Stimulated activated CD4-positive, alpha-beta T cell treated with anti-CD3 and anti-CD28 coated beads, Interleukin-1b, Interleukin-23, amount 100 ng/mL, for 48 hours (primary cell): ENCODE measurements at regions not wholly inside any gene's neighbourhood (a gene's known extent, or its start where the extent isn't known, plus 50 kb on each side); places are given as distances from the start of the nearest gene placed in this dataset.

Source experiments
- DNase-seq: peaks from one replicate; pipeline ENCODE4 v3.0.0-alpha.2; 2020

- no peak for DNase-seq
Measured at GRCh38 chr11:76298255-76298654, 82.7 kb downstream of the THAP12 start.

GRCh38 chr11:76296731-76297542, 84.0 kb downstream of the THAP12 start:
- no peak for DNase-seq

GRCh38 chr11:76293189-76293631, 86.9 kb upstream of the WNT11 start:
- DNase-seq = peak; percentile 50

DNA sequence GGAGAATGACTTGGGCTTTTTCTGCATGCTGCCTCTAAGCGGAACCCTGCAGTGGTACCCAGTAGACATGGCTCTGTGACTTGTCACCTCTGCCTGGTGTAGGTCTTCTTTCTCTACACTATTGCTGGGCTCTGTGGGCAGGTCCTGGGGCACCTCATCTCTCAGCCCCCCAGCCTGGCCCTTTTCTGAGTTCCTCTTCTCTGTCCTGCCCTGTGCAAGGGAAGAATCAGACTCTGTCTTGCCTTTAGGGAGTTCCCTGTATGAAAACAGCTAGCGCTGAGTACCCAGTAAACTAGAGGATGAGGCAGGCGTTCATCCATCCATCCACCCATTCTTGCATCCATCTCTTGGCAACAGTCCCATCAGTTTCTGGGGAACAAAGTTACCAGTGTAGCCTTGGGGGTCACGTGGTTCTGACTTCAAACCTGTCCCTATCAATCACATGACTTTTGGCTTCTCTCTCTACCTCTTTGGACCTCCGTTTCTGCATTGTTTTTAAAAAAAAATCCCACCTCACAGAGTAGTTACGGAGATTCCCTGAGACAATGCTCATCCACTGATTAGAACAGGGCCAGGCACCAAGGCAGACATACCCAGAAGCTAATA, 86.4 kb upstream of the WNT11 start:
- no peak for DNase-seq

GRCh38 chr11:76291576-76292526, 85.5 kb upstream of the WNT11 start:
- no peak for DNase-seq

DNA sequence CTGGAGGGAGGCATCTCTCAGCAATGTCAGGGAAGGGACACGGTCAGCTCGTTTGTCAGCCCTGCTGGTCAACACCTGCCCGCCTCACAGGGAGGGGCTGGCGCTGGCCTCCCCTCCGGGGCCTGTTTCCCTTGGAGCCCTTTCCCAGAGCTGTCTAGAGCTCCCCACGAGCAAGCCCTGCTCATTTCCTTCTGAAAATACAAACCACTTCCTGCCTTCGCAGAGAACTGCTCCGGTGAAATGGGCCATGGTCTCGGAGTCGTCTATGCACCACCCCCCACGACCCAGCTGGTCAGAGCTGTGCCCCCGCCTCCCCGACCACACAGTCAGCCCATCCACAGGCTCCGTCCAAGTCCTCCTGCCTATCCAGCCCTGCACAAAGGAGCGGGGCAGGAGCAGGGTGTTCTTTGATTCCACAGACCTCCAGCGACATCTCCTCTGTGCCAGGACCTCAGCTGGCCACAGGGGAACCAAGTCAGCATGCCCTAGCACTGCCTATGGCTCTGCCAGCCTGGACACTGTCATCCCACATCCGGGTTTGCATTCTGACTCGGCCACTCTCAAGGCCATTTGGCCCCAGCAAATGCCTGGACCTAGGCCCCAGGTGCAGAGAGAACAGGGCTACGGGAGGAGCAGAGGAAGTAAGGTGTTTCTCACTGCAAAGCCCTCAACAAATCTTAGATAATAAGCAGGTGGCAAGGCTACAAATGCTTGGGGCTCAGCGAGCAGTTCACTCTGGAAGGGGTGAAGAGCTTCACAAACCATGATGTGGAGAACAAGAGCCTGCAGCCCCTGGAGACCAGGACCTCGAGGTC, 82.1 kb upstream of the WNT11 start:
- peak; percentile 10 for DNase-seq

DNA sequence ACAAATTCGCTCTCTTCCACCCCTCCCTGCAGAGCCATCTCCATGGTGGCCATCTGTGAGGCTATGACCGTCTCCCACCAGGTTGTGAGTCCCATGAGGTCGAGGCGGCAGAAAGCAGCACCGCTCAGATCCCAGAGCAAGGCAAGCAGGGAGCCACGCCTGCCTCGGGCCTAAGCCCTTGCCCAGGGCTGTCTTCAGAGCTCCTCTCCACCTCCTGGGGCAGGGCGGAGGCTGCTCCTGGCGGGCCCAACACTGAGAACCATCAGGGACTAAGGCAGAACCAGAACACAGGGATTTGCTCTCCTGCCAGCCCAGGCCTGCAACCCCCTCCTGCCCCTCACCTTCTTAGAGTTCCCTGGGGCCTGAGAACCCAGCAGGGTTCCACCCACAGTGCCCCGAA, 80.9 kb upstream of the WNT11 start:
- DNase-seq = no peak

- DNase-seq = no peak
Measured at GRCh38 chr11:76285397-76286104, 79.2 kb upstream of the WNT11 start.

DNA sequence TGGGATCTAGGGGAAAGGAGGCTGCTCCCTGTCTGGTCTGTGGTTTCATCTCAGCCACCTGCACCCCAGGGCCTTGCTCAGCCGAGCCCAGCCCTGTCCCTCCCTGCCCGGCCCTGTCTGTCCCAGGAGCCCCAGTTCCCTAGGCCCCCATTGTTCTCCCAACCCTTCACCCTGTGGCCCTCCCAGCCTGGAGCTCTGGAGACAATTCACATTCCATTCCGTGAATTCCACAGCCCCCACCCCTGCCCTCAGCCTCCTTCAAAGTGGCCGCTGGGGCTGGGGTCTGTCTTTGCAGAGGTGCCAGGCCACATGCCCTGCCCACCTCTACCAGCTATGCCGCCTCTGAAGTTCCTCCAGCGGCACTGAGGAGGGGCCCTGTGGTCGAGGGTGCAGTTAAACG, 77.9 kb upstream of the WNT11 start:
- no peak for DNase-seq

DNA sequence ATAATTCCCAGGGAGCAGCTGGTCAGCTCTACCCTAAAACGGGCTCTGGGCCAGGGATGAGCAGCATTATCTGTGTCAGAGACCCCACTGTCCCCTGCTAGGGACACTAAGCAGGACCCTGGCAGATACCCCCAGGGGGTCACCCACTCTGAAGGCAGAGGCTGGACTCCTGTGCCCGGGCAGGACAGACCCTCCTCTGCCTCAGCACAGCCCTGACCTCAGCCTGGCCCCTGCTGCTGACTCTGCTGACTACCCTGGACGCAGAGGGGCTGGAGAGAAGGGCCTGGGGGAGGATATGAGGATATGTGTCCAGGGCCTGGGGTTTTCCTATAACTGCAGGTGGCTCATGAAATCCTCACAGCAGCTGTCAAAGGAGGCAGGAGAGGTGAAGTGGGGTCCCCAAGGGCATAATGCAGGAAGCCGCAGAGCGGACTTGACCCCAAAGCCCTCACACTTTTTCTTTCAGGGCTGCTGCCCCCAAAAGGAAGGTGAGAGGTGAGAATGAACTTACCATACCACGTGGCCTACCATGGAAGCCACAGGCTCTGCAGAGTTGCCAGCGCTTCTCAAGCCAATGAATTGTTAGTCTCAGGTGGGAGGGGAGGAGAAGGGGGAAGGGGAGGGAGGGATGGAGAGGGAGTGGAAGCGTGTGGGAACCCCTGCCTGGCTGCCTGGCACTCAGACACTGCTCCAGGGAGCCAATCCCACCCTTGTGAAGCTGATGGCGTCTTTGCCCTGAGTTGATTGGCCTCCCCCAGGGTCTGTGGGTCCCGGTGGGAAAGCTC, 76.7 kb upstream of the WNT11 start:
- no peak for DNase-seq

DNA sequence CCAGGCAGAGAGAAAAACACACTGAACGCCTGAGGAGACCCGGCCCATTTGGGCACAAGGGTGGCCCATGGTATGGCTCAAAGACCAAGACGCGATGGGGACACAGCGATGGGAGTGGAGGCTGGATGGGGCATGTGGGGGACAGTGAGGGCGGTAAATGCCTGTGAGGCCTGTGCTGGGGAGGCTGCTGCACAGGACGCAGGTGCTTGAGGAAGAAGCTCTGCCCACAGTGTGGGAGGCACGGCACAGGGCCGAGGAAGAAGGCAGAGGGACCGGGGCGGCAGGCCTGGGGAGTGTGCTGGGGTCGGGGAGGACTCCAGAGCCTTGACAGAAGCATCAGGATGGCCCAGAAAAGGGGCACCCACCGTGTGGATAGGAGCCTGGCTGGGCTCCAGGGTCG, 75.9 kb upstream of the WNT11 start:
- DNase-seq = no peak

GRCh38 chr11:76281558-76281906, 75.2 kb upstream of the WNT11 start:
- DNase-seq = no peak

DNA sequence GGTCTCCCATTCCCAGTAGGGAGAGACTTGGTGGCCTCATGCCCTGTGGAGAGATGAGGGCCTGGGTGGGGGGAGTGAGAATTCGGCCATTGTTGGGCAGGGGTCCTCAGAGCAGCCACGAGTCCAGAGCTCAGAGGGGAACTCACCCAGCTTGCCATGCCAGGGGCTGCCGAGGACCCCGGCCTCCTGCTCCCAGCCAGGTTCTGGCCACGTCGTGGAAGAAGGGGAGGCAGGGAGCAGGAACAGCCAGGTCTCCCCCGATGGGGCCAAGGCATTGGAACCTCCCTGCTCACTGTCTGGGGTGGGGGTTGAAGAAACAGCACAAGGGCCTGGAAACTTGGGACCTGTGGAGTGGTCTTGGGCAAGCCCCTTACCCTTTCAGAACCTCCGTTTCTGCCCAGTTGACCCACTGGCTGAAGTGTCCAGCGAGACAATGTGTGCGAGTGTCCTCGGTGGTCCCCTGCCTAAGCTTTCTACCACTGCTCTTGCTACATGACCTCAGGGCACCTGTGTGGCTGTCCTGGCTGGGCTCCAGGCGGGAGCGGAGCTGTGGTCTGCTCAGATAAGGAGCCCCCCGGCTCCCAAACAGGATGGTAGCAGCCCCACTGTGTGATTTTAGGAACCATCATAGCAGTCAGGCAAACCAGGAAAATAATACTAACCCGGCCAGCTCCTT, 74.7 kb upstream of the WNT11 start:
- no peak for DNase-seq

GRCh38 chr11:76280151-76280881, 74.0 kb upstream of the WNT11 start:
- DNase-seq = no peak

GRCh38 chr11:76279646-76280045, 73.3 kb upstream of the WNT11 start:
- DNase-seq = no peak

DNA sequence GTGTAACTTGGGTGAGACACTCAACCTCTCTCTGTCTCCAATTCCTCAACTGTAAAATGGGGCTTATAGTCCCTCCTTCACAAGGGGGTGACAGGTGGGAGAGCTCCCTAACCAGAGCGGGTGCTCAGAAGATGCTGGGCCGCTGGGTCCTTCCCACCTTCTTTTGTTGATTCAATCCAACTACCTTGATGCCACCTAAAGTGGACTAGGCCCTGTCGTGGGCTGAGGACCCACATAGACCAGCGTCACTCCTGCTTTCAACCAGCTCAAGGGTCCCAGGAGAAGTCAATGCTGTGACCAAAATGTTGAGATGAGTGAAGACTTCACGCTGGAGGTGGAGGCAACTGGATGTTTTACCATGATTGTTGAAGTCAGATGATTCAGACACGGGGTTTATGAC, 72.7 kb upstream of the WNT11 start:
- no peak for DNase-seq

DNA sequence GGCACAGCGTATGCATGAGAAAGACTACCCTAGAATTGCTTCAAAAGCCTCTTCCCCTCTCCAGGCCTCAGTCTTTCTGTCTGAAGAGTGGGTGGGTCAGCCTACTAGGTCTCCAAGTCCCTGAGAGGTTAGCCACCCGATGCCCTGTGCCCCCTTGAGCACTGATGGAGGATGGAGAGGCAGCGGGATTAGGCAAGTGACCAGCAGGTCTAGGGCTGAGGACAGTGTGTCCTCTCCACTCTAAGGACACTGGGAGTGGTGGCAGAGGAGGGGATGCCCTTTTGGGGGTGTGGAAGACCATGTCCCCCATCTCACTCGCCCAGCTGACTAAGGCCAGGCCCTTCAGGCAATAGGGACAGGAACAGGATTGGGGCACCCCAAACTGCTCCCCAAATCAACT, 72.2 kb upstream of the WNT11 start:
- DNase-seq = no peak

GRCh38 chr11:76277298-76278175, 71.2 kb upstream of the WNT11 start:
- DNase-seq = no peak

DNA sequence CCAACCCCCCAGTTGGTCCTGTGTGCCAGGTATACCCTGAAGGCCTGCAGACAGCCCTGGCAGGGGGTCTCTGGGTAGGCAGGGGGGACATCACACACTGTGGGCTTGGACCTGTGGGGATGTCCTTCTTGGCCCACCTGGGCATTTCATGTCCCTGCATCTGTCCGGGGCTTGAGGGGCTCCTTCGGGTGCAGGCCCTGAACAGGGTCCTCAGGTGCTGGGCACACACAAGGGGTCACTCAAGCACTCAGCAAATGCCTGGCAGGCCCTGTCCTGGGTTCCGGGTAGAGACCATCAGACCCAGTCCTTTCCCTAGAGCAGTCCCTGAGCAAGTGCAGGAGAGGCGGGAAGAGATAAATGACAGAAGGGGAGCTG, 70.5 kb upstream of the WNT11 start:
- no peak for DNase-seq
